ENCODE measurements at regions not wholly inside any gene's neighbourhood (a gene's known extent, or its start where the extent isn't known, plus 50 kb on each side); places are given as distances from the start of the nearest gene placed in this dataset.
A peak's percentile ranks its signal among the peaks of the same experiment; 100 is the strongest.
"Not testable (repeated sequence)": the region's sequence is repeated elsewhere in the genome, so short reads cannot be mapped to it uniquely, and the experiment has no call there.

GRCh38 chr14:25411781-25412757 lies 362.1 kb upstream of the STXBP6 start:
- 4 to 100% (median 51%) methylated on average over 2 to 5 of the region's 6 CpGs for WGBS, 10 experiments
- H3K27ac ChIP-seq: no peak overlapping the region
- H3K4me3 ChIP-seq: no peak overlapping the region
- ATAC-seq (replicated peaks in 6 of 8): peak in 6 of 8 experiments; percentile 44 to 100 (median 94)
- H3K4me1 ChIP-seq (replicated peaks in 1 of 2): peaks cover 7 to 14% of the 10 kb centered on the region in 2 donors
- in situ Hi-C loops (cut with MboI; ENCODE audit: low pct_unique_long_range_greater_than_20kb in 2 of 9, low sequenced_read_pairs in 9 of 9, unreplicated experiment in 9 of 9): loop anchor here in 1 of 9 experiments (25.0 kb wide), 1 partner anchor 675 kb away; no protein-coding TSS in a partner anchor

GRCh38 chr14:25406818-25407217 lies 356.9 kb upstream of the STXBP6 start:
- in situ Hi-C loops (cut with MboI; ENCODE audit: low pct_unique_long_range_greater_than_20kb in 2 of 9, low sequenced_read_pairs in 9 of 9, unreplicated experiment in 9 of 9): loop anchor here in 1 of 9 experiments (25.0 kb wide), 1 partner anchor 670 kb away; no protein-coding TSS in a partner anchor
- ATAC-seq (replicated peaks in 6 of 8): peak in 3 of 8 experiments; percentile 26 to 66 (median 40)
- no peak overlapping the region for H3K27ac ChIP-seq
- no peak overlapping the region for H3K4me3 ChIP-seq
- WGBS, 10 experiments: 7 to 100% (median 34%) methylated on average over 1 to 5 of the region's 5 CpGs
- peaks cover 0 to 2% of the 10 kb centered on the region in 2 donors for H3K4me1 ChIP-seq (replicated peaks in 1 of 2)

GRCh38 chr14:25400607-25401206 lies 350.8 kb upstream of the STXBP6 start:
- no peak overlapping the region for H3K4me3 ChIP-seq
- in situ Hi-C loops (cut with MboI; ENCODE audit: low pct_unique_long_range_greater_than_20kb in 2 of 9, low sequenced_read_pairs in 9 of 9, unreplicated experiment in 9 of 9): loop anchor here in 1 of 9 experiments (25.0 kb wide), 1 partner anchor 663 kb away; no protein-coding TSS in a partner anchor
- H3K27ac ChIP-seq: no peak overlapping the region
- H3K4me1 ChIP-seq (replicated peaks in 1 of 2): peaks cover 0 to 3% of the 10 kb centered on the region in 2 donors
- peak in 7 of 8 experiments; percentile 13 to 54 (median 35) for ATAC-seq (replicated peaks in 6 of 8)
- WGBS, 10 experiments: 8 to 52% (median 27%) methylated on average over 6 to 12 of the region's 12 CpGs

GRCh38 chr14:25396128-25396527 lies 346.2 kb upstream of the STXBP6 start:
- H3K27ac ChIP-seq: no peak overlapping the region
- peaks cover 0 to 3% of the 10 kb centered on the region in 2 donors for H3K4me1 ChIP-seq (replicated peaks in 1 of 2)
- ATAC-seq (replicated peaks in 6 of 8): no peak
- H3K4me3 ChIP-seq: no peak overlapping the region
- in situ Hi-C loops (cut with MboI; ENCODE audit: low pct_unique_long_range_greater_than_20kb in 2 of 9, low sequenced_read_pairs in 9 of 9, unreplicated experiment in 9 of 9): loop anchor here in 1 of 9 experiments (25.0 kb wide), 1 partner anchor 659 kb away; no protein-coding TSS in a partner anchor
- WGBS, 10 experiments: 0 to 80% (median 55%) methylated on average over 1 of the region's 1 CpG; no CpG with 5 or more reads in 3 of the 10 experiments

GRCh38 chr14:25394791-25395391 lies 344.9 kb upstream of the STXBP6 start:
- ATAC-seq (replicated peaks in 6 of 8): peak in 1 of 8 experiments; percentile 36
- no peak overlapping the region for H3K4me3 ChIP-seq

GRCh38 chr14:25394356-25394755 lies 344.4 kb upstream of the STXBP6 start:
- no peak for ATAC-seq (replicated peaks in 6 of 8)
- in situ Hi-C loops (cut with MboI; ENCODE audit: low pct_unique_long_range_greater_than_20kb in 2 of 9, low sequenced_read_pairs in 9 of 9, unreplicated experiment in 9 of 9): loop anchor here in 1 of 9 experiments (25.0 kb wide), 1 partner anchor 657 kb away; no protein-coding TSS in a partner anchor
- H3K4me3 ChIP-seq: no peak overlapping the region
- no peaks in the 10 kb centered on the region for H3K4me1 ChIP-seq (replicated peaks in 1 of 2)
- no peak overlapping the region for H3K27ac ChIP-seq

More at GRCh38 chr14:25394791-25395391, 344.9 kb upstream of the STXBP6 start:
- Histone ChIP-seq H3K27ac (no peak overlapping the region), H3K4me1 (replicated peaks in 1 of 2) (no peaks in the 10 kb centered on the region)
- WGBS, 10 experiments: 0 to 92% (median 60%) methylated on average over 1 to 3 of the region's 3 CpGs; no CpG with 5 or more reads in 2 of the 10 experiments
- in situ Hi-C loops (cut with MboI; ENCODE audit: low pct_unique_long_range_greater_than_20kb in 2 of 9, low sequenced_read_pairs in 9 of 9, unreplicated experiment in 9 of 9): loop anchor here in 1 of 9 experiments (25.0 kb wide), 1 partner anchor 658 kb away; no protein-coding TSS in a partner anchor

- WGBS, 10 experiments: 20 to 100% (median 85%) methylated on average over 1 to 2 of the region's 2 CpGs; no CpG with 5 or more reads in 2 of the 10 experiments
- in situ Hi-C loops (cut with MboI; ENCODE audit: low pct_unique_long_range_greater_than_20kb in 2 of 9, low sequenced_read_pairs in 9 of 9, unreplicated experiment in 9 of 9): loop anchor here in 1 of 9 experiments (25.0 kb wide), 1 partner anchor 653 kb away; no protein-coding TSS in a partner anchor
- H3K4me1 ChIP-seq (replicated peaks in 1 of 2): no peaks in the 10 kb centered on the region
- H3K27ac ChIP-seq: no peak overlapping the region
- ATAC-seq (replicated peaks in 6 of 8): no peak
- H3K4me3 ChIP-seq: no peak overlapping the region
Measured at GRCh38 chr14:25389948-25390347, 340.0 kb upstream of the STXBP6 start.

GRCh38 chr14:25381498-25381897 lies 331.6 kb upstream of the STXBP6 start:
- in situ Hi-C loops (cut with MboI; ENCODE audit: low pct_unique_long_range_greater_than_20kb in 2 of 9, low sequenced_read_pairs in 9 of 9, unreplicated experiment in 9 of 9): loop anchor here in 1 of 9 experiments (25.0 kb wide), 1 partner anchor 644 kb away; no protein-coding TSS in a partner anchor
- peak in 1 of 8 experiments; percentile 36 for ATAC-seq (replicated peaks in 6 of 8)

GRCh38 chr14:25375639-25376038 lies 325.7 kb upstream of the STXBP6 start:
- no peak overlapping the region for H3K4me3 ChIP-seq
- ATAC-seq (replicated peaks in 6 of 8): no peak
- no peak overlapping the region for H3K27ac ChIP-seq
- in situ Hi-C loops (cut with MboI; ENCODE audit: low pct_unique_long_range_greater_than_20kb in 2 of 9, low sequenced_read_pairs in 9 of 9, unreplicated experiment in 9 of 9): loop anchor here in 1 of 9 experiments (25.0 kb wide), 1 partner anchor 638 kb away; no protein-coding TSS in a partner anchor
- no peaks in the 10 kb centered on the region for H3K4me1 ChIP-seq (replicated peaks in 1 of 2)
- 0 to 100% (median 60%) methylated on average over 1 to 2 of the region's 2 CpGs; no CpG with 5 or more reads in 1 of the 10 experiments for WGBS, 10 experiments

More at GRCh38 chr14:25381498-25381897, 331.6 kb upstream of the STXBP6 start:
- WGBS, 10 experiments: 0 to 100% (median 53%) methylated on average over 1 to 3 of the region's 3 CpGs; no CpG with 5 or more reads in 1 of the 10 experiments
- H3K4me3 ChIP-seq: no peak overlapping the region
- H3K27ac ChIP-seq: no peak overlapping the region
- no peaks in the 10 kb centered on the region for H3K4me1 ChIP-seq (replicated peaks in 1 of 2)

GRCh38 chr14:25371068-25371467 lies 321.1 kb upstream of the STXBP6 start:
- in situ Hi-C loops (cut with MboI; ENCODE audit: low pct_unique_long_range_greater_than_20kb in 2 of 9, low sequenced_read_pairs in 9 of 9, unreplicated experiment in 9 of 9): no loop called here
- Histone ChIP-seq H3K4me3 (no peak overlapping the region), H3K27ac (no peak overlapping the region), H3K4me1 (replicated peaks in 1 of 2) (no peaks in the 10 kb centered on the region)
- no peak for ATAC-seq (replicated peaks in 6 of 8)
- WGBS, 10 experiments: 0 to 100% (median 60%) methylated on average over 1 of the region's 1 CpG; no CpG with 5 or more reads in 3 of the 10 experiments

- ATAC-seq (replicated peaks in 6 of 8); H3K27ac ChIP-seq; H3K4me1 ChIP-seq (replicated peaks in 1 of 2); in situ Hi-C loops (cut with MboI; ENCODE audit: low pct_unique_long_range_greater_than_20kb in 2 of 9, low sequenced_read_pairs in 9 of 9, unreplicated experiment in 9 of 9); H3K4me3 ChIP-seq: not testable (repeated sequence)
- 70 to 100% (median 81%) methylated on average over 1 to 4 of the region's 10 CpGs; no CpG with 5 or more reads in 6 of the 10 experiments for WGBS, 10 experiments
Measured at GRCh38 chr14:25370057-25370456, 320.1 kb upstream of the STXBP6 start.

- H3K4me3 ChIP-seq: no peak overlapping the region
- WGBS, 10 experiments: 0 to 86% (median 58%) methylated on average over 1 of the region's 1 CpG; no CpG with 5 or more reads in 4 of the 10 experiments
- in situ Hi-C loops (cut with MboI; ENCODE audit: low pct_unique_long_range_greater_than_20kb in 2 of 9, low sequenced_read_pairs in 9 of 9, unreplicated experiment in 9 of 9): no loop called here
- H3K27ac ChIP-seq: no peak overlapping the region
- peaks cover 0 to 2% of the 10 kb centered on the region in 2 donors for H3K4me1 ChIP-seq (replicated peaks in 1 of 2)
- ATAC-seq (replicated peaks in 6 of 8): no peak
Measured at GRCh38 chr14:25358330-25358729, 308.4 kb upstream of the STXBP6 start.

Data from motor neuron (in vitro differentiated cells).